ENCODE measurements at regions not wholly inside any gene's neighbourhood (a gene's known extent, or its start where the extent isn't known, plus 50 kb on each side); places are given as distances from the start of the nearest gene placed in this dataset.
"Not testable (repeated sequence)": the region's sequence is repeated elsewhere in the genome, so short reads cannot be mapped to it uniquely, and the experiment has no call there.

DNA sequence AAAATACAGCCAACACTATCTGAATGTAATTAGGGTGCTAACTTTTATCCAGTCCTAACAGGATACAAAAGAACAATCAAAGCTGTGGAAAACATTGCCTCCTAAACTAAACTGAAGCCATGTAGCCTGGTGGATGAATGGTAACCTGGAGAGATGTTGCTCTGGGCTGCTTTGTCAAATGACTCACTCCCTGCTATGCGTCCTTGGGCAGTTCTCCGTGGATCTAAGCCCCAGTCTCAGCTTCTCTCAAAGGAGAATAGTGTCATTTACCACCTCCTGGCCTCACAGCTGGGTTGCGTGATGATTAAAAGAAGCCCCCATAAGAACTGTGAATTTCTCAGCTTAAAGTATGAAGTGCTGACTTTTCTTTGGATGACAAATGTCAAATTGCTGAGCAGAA lies 203.7 kb downstream of the ICOS start:
- DNase-seq (ENCODE audit: low read depth in 2 of 3, low spot score in 2 of 3), result no peak

DNA sequence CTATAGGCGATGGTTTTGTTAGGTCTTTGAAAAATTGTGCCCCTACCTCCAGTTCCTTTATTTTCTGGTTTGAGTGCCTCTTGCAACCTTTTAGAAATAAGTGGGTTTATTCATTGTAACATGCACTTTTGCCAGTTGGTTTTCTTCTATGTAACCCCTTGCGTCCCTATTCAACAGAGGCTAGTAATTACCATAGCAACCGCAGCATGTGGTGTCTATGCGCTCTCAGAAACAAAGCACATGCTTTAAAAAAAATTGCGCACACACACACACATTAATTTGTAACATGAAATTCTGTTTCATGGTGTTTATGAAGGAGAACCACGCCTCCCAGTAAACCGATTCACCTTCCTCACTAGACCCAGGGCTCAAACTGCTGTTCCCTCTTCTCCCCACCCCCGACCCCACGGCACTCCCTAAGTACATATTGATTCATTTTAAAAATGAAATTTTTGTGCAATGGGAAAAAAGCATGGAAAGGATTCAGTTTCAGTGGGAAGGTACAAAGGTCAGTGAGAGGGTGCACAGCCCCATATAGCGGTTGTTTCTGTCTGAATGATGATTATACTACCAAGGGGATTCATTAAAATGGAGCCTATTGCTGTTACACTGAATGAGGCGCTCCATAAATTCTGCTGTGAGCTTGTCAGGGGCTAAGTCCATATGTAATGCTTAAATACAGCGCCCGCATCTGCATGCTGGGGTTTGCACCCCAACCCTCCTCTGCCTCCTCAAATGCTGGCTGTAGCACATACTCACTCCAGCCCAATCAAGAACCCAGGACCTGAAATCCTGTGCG lies 206.9 kb downstream of the ICOS start:
- no peak for DNase-seq (ENCODE audit: low read depth in 2 of 3, low spot score in 2 of 3)

DNA sequence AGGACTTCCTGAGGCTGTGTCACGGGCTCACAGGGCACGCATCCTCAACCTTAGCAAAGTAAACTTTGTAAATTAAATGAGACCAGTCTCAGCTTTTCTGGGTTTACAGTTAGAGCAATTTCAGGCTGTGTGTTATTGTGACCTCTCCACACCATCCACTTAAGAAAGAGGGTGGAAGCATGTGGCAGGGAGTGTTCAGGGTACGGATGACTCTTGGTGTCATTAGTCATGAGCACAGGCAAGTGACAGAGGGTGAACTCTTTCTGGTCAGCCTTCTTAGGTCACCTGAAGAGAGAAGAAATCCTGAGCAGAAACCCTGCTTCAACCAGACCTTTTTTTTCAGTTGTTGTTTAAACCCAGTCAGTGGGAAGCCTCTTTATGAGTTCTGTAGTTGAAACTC lies 207.9 kb downstream of the ICOS start:
- DNase-seq (ENCODE audit: low read depth in 2 of 3, low spot score in 2 of 3), result no peak

DNA sequence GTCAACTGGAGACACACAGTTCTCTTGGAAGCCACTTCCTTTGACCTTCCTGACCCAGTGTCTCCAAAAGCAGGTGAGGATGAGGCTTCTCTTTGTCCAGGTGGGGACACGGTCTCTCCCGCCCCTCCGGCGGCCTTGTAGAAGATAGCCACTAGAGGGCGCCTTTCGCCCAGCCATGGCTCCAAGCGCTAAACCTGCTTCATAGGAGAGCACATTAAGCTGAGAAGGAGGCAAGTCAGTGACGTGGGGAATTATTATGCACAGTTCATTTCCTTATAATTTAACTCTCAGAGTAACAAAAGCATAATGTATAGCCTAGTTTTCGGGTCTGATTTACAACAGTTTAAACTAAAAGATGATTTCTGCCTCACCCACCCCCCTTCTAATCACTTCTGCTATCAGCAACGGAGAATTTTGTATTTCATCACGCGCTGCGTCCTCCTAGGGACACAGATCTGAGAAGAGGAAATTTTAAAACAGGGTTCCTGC lies 208.7 kb downstream of the ICOS start:
- DNase-seq (ENCODE audit: low read depth in 2 of 3, low spot score in 2 of 3), result peak; percentile 54 to 65 (median 59)

DNA sequence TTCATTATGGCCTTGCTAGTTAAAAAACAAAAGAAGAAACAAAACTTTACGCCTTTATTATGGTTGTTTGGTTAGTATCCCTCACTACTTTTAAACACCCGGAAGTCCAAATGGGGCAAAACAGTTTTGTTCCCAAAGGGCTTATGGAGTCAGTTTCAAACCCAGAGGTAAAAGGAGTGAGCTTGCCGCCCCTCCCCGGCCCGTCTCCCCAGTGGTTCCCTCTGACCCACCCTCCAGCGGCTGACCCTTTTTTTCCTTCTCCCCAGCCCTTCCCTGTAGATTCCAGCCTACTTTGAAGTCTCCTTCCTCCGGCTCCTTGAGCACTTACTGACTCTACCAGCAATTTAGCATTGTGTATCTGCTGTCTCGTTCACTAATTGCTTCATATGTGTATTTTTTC lies 209.2 kb downstream of the ICOS start:
- DNase-seq (ENCODE audit: low read depth in 2 of 3, low spot score in 2 of 3), result no peak

DNA sequence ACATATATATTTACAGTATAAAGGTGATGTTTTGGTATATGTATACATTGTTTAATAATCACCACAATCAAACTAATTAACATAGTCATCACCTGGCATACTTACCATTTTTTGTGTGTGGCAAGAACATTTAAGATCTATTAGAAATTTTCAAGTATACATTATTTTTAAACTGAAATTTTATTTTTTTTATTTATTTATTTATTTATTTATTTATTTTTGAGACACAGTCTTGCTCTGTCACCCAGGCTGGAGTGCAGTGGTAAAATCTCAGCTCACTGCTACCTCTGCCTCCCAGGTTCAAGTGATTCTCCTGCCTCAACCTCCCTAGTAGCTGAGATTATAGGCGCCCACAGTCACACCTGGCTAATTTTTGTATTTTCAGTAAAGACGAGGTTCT lies 210.5 kb downstream of the ICOS start:
- DNase-seq (ENCODE audit: low read depth in 2 of 3, low spot score in 2 of 3), result not testable (repeated sequence)

DNA sequence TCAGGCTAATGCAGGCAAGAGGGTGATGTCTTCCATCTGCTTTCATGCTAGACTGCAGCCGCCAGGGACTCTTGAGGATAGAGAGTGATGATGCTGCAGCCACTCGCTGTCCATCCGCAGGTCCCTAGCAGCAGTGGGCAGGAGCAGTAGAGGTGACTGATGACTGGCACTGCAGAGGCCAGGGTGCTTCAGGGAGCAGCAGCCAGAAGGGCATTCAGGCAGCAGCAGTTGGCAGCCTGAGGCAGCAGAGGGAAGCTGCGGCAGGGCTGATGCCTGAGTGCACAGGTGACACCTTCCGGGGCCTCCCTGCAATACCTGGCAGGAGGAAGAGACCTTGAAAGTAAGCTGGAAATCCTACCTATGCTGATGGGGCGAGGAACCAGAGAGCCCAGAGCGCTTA lies 214.2 kb downstream of the ICOS start:
- DNase-seq (ENCODE audit: low read depth in 2 of 3, low spot score in 2 of 3), result no peak

DNA sequence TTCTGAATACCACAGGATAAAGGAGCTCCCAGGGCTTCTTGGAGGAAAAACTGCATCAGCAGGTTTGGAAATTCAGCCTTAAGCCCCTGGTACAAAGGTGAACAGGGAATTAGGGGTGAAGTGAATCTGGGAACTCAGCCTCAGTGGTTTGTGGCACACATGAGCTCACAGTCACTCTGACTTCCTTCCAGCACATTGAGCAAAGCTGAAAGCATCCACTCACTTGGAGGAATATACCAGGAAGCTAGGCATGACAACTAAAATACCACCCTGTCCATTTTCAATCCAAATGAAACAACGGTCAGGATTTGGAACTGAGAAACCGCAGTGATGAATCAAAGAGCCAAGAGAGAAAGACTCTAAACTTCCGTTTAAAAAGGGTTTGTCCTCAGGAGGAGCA lies 216.1 kb downstream of the ICOS start:
- no peak for DNase-seq (ENCODE audit: low read depth in 2 of 3, low spot score in 2 of 3)

DNA sequence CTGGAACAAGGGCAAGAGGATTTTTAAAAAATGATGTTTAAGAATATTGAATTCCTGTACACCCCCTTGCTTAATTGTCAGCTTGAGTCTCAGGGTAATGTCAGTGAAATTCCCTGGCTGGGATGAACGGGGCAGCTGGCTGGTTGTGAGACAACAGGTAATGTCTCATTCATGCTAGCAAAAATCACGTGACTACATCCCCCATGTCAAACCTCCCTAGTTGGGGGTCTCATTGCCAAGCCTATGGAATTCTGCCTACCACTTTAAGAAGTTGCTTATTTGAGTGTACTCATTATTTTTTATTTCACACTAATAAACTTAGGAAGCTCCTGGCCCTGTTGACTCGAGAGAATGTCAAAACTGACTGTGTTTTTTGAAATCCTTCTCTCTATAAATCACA lies 218.3 kb downstream of the ICOS start:
- no peak for DNase-seq (ENCODE audit: low read depth in 2 of 3, low spot score in 2 of 3)

DNA sequence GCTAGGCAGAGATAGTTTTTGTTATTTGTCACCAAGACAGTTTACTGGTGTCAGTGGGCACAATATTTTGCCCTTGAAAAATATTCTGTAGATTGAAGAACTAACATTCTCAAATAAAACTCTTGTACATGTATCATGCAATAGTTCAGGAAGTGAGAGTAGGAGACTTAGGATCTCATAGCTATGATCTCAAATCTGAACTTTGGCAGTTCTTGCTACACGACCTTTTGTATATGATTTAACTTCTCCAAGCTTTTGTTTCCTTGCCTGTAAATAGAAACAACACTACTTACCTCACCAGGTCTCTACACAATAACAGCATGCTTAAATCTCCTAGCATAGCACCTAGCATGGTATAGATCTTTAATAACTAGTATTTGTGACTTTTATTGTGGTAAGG lies 219.9 kb downstream of the ICOS start:
- no peak for DNase-seq (ENCODE audit: low read depth in 2 of 3, low spot score in 2 of 3)

DNA sequence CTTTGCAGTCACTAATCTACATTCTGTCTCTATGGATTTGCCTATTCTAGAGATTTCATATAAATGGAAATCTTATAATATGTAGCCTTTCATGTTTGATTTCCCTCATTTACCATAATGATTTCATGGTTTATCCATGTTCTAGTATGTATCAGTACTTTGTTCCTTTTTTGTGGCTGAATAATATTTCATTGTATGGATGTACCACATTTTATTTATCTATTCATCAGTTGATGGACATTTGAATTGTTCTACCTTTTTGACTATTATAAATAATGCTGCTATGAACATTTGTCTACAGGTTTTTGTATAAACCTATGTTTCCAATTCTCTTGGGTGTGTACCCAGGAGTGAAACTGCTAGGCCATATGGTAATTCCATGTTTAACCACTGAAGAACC lies 221.1 kb downstream of the ICOS start:
- DNase-seq (ENCODE audit: low read depth in 2 of 3, low spot score in 2 of 3), result no peak

DNA sequence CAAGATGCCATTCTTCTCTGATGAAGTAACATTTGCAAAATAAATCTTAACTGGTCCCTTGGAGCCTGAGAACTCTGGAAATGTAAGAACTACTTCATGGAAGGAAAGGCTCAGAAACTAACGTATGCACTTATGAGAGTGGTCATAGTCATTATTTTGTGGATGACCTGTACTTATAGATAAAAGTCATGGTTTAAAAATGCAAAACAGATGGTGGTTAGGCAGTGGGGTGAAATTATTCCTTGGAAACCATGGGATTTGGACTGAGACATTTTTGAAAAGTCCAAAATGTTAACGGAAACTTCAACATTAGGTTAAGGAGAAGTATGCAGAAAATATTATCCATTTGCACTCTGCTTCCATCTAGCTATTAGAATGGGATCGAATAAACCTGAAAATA lies 223.0 kb downstream of the ICOS start:
- DNase-seq (ENCODE audit: low read depth in 2 of 3, low spot score in 2 of 3), result no peak

DNA sequence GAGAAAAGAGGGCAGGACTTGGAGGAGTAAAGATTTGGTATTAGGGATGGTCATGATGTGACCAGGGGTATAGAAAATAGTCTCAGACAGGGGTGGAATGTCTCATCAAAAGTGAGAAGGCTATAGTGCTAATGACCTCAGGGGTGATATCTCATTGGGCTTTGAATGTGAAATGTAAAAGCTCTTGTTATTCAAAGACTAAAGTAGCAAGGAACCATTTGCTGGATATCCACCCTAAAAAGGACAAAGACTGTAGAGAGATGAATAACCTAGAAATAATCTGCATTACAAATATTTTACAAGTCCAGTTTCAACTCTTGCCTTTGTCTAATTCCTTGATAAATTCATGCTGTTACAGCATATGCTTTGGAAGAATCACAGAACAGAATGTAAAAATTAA lies 224.4 kb downstream of the ICOS start:
- no peak for DNase-seq (ENCODE audit: low read depth in 2 of 3, low spot score in 2 of 3)

DNA sequence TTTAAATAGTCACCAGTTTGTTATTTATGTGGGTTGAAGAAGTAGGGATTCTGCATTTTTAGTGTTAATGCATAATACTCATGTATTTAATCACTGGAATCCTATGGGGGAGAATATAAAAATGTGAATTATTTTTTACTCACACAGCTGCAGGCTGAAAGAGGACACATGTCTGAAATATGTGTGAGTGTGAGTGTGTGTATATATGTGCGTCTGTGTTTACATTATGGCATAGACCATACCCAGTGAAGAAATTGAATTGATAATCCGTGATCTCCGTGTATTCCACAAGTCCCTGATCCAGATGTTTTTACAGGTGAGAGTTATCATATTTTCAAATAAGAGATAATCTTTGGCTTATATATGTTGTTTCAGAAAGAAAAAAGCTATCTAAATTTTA lies 225.3 kb downstream of the ICOS start:
- DNase-seq (ENCODE audit: low read depth in 2 of 3, low spot score in 2 of 3), result no peak

DNA sequence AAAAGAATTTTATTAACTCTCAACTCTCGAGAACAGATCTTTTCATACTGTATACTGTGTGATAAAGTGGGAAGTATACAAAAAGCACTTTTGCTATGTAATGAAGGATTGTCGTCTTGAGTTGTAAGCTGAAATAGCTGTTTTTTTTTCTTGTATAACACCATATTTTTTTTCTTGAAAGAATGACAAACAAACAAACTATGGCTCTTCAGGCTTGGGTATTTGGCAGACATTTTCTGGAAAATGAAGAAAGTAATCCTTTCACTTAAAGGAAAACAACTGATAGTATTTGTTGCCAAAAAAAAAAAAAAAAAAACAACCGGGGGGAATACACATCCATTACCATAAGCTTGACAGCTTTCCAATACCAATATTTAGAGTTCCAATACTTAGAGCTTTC lies 230.4 kb downstream of the ICOS start:
- DNase-seq (ENCODE audit: low read depth in 2 of 3, low spot score in 2 of 3), result no peak

DNA sequence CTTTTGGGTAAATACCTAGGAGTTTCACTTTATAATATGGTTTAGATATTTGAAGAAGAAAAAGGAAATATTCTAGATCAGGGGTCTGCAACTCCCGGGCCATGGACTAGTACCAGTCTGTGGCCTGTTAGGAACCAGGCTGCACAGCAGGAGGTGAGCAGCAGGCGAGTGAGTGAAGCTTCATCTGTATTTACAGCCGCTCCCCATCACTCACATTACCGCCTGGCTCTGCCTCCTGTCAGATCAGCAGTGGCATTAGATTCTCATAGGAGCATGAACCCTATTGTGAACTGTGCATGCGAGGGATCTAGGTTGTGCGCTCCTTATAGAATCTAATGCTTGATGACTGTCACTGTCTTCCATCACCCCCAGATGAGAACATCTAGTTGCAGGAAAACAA lies 231.1 kb downstream of the ICOS start:
- not testable (repeated sequence) for DNase-seq (ENCODE audit: low read depth in 2 of 3, low spot score in 2 of 3)

DNA sequence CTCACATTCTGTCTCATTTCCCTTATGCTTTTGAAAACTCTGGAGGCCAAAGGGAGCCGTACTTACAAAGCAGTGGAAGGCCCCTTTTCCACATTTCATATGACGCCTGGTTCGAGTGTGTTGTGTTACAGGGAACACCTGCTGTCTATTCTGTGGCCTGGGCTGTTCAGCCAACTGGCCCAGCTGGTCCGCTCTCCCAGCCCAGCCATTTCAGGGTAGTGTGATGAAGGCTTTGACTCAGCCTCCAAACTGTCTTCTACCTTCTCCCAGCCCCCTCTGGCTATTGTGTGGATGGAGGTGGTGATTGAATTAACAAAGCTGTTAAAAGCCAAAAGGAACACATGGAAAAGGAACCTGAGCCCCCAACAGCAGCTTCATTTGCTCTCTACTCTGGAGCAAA lies 233.8 kb downstream of the ICOS start:
- no peak for DNase-seq (ENCODE audit: low read depth in 2 of 3, low spot score in 2 of 3)

DNA sequence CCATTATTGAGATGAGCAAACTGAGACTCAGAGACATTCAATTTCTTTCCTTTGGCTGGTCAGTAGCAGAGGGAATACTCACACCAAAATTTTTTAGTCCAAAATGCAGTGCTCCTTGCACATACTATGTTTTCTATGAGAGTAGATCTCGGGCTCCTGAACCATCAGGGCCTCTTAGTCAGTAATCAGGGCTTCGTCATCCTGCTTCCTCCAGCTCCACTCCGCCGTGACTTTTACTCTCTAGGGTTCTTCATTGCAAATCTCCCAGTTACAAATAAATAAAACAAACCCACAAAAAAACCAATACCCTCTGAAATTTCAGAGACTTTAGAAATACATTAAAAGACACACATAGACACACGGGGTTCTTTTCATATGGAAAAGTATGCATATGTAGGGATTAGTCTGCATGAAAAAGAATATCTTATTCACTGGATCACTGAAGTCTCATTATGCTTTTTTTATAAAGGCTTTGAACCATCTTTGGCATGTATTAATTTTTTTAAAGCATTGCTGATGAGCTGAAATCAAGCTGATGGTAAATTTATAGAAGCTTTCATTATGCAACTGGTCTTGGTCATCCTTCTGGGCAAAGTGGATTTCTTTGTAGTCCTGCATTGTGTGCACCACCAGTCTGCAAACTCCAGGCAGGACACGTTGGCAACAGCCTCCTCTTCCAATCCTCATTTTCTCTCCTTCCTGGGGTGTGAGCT lies 235.0 kb downstream of the ICOS start:
- DNase-seq (ENCODE audit: low read depth in 2 of 3, low spot score in 2 of 3), result no peak

DNA sequence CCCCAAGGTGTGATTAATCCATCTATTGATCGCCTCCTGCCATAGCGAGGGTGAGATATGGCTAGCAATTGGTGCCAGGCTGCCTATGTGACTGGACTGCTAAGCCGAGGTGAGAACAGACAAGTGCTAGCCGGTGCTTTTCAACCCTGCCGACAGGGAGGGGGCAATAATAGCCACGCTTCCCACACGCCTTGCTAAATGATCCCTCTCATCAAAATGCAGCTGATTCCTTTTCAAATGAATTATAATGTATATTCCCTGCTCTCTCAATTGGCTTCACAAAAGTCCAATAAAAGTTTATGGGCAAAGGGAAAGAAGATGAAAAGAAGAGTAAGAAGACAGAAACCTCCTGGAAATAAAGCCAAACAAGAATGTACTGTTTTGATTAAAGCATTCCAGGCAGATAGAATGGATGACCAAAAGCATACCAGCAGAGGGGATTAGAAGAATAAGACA lies 235.6 kb downstream of the ICOS start:
- DNase-seq (ENCODE audit: low read depth in 2 of 3, low spot score in 2 of 3), result no peak

DNA sequence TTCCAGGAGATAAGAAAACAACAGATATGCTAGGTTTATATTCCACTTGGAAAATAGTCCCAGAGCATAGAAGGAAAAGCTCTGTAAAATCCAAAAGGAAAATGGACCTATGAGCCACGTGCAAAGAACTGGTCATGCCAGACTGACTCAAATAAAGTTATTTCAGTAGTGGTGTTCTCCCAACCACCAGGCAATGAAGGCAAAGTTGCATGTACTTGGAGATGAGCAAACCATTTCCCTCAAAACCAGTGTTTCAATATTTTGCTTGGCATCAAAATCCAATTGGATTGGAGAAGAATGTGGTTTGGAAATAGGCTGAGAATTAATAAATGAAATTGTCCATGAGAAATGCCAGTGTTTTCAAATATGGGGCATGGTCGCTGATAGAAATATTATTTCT lies 237.5 kb downstream of the ICOS start:
- no peak for DNase-seq (ENCODE audit: low read depth in 2 of 3, low spot score in 2 of 3)

DNA sequence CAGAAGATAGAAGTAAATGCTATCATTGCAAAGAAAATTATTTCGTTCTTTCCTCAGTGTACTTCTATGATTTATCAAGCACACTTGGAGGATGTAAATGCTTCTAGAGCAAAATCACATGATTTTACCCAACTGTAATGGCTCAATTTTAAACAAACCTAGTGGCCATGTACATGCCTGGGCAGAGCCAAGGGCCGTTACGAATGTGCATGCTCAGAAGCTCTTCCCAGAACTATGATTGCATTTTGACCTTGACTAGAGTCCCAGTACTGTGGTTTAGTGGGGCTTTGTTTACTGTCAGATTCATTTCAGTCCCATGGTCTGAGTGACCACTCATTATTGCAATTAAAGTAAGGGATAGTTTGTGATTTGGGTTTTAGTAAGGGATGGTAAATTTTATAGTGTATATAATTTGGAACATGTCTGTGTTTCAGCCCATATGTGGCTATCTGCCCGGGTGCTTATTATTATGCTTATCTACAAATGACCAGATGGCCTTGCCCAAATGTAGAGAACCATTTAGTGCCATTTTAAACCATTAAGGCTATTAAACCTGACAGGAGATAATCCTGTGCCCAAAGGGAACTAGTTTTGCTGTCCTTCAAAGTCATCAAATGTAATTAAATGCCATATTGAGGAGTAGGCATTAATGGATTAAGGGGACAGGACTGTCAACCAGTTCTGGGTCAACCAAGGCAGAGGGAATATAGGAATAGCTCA lies 239.1 kb downstream of the ICOS start:
- DNase-seq (ENCODE audit: low read depth in 2 of 3, low spot score in 2 of 3), result no peak

DNA sequence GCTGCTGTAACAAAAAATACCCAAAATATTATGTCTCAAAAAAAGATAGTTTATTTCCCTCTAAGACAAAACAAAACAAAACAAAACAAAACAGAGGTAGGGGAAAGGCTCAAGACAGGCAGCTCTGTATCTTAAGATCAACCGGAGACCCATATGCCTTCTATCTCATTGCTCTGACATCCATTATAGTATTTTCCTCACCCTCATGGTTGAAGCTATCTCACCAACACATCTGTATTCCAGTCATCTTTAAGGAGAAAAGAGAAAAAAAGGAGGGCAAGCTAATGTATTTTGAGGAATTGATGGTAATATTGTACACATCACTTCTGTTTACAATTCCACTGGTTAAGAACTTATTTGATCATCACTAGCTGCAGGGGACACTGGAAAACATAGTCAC lies 239.7 kb downstream of the ICOS start:
- DNase-seq (ENCODE audit: low read depth in 2 of 3, low spot score in 2 of 3), result no peak

All from activated CD8-positive, alpha-beta memory T cell treated with anti-CD3 and anti-CD28 coated beads for 48 hours (primary cell).